Body of pancreas (tissue), 4 donors: ENCODE measurements at regions not wholly inside any gene's neighbourhood (a gene's known extent, or its start where the extent isn't known, plus 50 kb on each side); places are given as distances from the start of the nearest gene placed in this dataset.

Experiments used
- ATAC-seq: fragments of 150-250 bp; one replicate; pipeline ENCODE4 v1.9.1; 2016
- DNase-seq, 4 donors: peaks; one replicate each; pipeline ENCODE4 v3.0.0-alpha.2; 2019
- H3K27ac ChIP-seq, 4 donors: fragments of 200-600 bp; sonication (generic); 1 replicate in 3 of 4; 2 replicates in 1 of 4; pipeline versions ENCODE4 v1.5.1 to v1.6.1; 2016 to 2019; ENCODE audit warnings: mild to moderate bottlenecking in 1 of 4, mixed read lengths in 1 of 4, moderate library complexity in 1 of 4
- H3K27me3 ChIP-seq, 2 donors: fragments of 200-600 bp; sonication (generic); one replicate each; pipeline ENCODE4 v1.6.0; 2016; ENCODE audit warnings: mild to moderate bottlenecking in 1 of 2
- H3K36me3 ChIP-seq, 2 donors: fragments of 200-600 bp; sonication (generic); replicated peaks in 1 of 2; 2 replicates each; pipeline ENCODE4 v1.5.1; 2016; ENCODE audit warnings: low read depth in 2 of 2; ENCODE audit not compliant: insufficient read depth in 1 of 2
- H3K4me1 ChIP-seq: fragments of 200-600 bp; sonication (generic); one replicate; pipeline ENCODE4 v1.6.0; 2016
- H3K4me3 ChIP-seq, 2 donors: fragments of 200-600 bp; sonication (generic); 1 replicate in 1 of 2; 2 replicates in 1 of 2; pipeline ENCODE4 v1.5.1; 2016 to 2019
- H3K9me3 ChIP-seq, 3 donors: fragments of 200-600 bp; sonication (generic); 1 replicate in 2 of 3; 2 replicates in 1 of 3; pipeline ENCODE4 v1.5.1; 2016
- POLR2A ChIP-seq, 3 donors: fragments of 450-650 bp; IDR thresholded peaks; one replicate each; pipeline ENCODE4 v1.6.1; 2016; ENCODE audit warnings: antibody characterized with exemption in 3 of 3, mild to moderate bottlenecking in 2 of 3
- WGBS, 2 donors: methylation state at CpG; one replicate each; pipeline ENCODE4 v1.1.5; 2017; 5-methylcytosine and 5-hydroxymethylcytosine counted together
- intact Hi-C: fragments of 100-400 bp; cut with DNase I; formaldehyde crosslinking; loops from one replicate; pipeline ENCODE4 v1.15.1; 2023
- TF ChIP-seq, protein P1 (sequence below), 7 experiments: fragments of 450-650 bp in 4 of 7; fragments of 200-600 bp in 3 of 7; sonication (generic) in 3 of 7; IDR thresholded peaks; one replicate each; pipeline ENCODE4 v1.5.1; 2016 to 2019; ENCODE audit warnings: antibody characterized with exemption in 7 of 7

DNA sequence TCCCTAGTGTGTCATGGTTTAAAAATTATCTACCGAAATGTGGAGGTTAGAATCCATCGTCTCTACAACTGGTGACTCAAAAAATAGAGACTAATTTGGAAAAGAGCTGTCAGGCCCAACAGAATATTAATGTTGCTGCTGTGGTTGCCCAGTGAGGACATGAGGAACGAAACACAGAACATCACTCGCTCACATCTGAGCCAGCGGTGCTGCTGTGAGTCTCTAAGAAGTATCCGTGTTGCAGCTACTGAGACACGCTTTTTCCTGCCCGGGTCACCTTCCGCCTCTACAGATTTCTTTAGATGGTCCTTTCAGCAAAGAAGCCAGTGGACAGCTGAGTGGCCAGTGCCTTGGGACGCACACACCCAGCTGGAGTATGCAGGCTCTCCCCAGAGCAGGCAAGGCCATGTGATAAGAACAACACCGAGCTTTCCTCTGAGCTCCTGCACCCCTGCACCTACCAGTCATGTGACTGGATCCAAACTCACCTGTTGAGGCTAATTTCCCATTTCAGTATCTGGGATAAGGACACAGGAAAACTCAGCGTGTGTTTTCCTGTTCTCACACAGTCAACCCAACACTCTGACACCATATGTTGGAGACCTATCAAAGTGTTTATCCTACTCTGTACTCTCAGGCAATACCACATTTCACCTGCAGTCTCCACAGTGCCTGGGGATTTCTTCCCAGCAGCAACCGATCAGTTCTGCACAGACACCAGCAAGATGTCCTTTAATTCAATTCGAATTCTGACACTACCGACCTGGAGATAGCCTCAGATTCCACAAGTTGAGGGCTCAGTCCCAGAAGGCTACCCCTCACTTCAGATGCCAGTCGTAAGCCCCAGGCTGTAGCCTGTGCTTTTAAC is 119.0 kb upstream of the RPS6KA2 start:
- Histone ChIP-seq H3K36me3 (no peaks in the 10 kb centered on the region), H3K4me3 (no peak overlapping the region), H3K9me3 (no peaks in the 10 kb centered on the region), H3K4me1 (no peaks in the 10 kb centered on the region), H3K27me3 (no peaks in the 10 kb centered on the region), H3K27ac (no peak overlapping the region)
- ATAC-seq (no peak), DNase-seq (no peak)
- WGBS, 2 donors, result 85 to 86% methylated on average over 16 of the region's 16 CpGs
- no peak for TF ChIP-seq POLR2A (IDR thresholded peaks at IDR 0.05)
- TF ChIP-seq, protein P1, sequence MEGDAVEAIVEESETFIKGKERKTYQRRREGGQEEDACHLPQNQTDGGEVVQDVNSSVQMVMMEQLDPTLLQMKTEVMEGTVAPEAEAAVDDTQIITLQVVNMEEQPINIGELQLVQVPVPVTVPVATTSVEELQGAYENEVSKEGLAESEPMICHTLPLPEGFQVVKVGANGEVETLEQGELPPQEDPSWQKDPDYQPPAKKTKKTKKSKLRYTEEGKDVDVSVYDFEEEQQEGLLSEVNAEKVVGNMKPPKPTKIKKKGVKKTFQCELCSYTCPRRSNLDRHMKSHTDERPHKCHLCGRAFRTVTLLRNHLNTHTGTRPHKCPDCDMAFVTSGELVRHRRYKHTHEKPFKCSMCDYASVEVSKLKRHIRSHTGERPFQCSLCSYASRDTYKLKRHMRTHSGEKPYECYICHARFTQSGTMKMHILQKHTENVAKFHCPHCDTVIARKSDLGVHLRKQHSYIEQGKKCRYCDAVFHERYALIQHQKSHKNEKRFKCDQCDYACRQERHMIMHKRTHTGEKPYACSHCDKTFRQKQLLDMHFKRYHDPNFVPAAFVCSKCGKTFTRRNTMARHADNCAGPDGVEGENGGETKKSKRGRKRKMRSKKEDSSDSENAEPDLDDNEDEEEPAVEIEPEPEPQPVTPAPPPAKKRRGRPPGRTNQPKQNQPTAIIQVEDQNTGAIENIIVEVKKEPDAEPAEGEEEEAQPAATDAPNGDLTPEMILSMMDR (IDR thresholded peaks at IDR 0.05), result no peak
- intact Hi-C loops, result no loop called here

DNA sequence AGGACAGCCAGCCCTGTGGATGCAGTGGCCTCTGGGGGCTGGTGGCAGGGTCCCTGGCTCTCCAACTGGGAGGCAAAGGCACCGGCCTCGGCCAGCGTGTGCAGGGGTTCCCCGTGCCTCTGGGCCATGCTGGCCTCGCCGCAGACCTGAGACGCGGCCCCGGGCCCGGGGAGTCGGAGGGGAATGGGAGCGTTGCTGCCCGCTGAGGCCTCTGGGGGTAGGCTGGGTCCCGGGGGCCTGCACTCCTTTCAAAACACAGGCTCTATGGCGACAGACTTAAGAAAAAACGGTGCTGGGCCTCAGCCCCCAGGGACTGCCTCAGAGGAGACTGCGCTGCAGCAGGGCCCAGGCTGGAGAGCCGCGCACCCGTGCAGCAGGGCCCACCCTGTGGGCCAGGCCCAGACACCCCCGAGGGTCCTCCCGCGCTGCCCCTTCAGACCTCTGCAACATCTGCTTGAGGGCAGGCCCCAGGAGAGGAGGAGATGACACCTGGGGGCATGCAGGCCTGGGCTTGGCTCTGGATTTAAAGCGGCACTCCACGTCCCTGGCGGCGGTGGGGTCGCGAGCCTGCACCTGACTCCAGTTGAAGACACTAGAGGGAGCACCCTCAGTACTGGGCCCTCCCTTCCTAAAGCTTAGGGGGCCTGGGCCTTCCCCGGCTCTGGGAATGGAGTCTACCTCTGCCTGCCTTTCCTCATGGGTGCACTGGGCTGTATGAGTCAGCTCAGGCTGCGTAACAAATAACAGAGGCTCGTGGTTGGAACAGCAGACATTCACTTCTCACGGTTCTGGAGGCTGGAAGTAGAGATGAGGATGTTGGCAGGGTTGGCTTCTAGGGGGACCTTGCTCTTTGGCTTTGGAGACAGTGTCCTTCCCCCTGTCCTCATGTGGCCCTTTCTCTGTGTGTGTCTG is 117.4 kb upstream of the RPS6KA2 start:
- no peak overlapping the region for H3K27ac ChIP-seq
- H3K27me3 ChIP-seq, result no peaks in the 10 kb centered on the region

DNA sequence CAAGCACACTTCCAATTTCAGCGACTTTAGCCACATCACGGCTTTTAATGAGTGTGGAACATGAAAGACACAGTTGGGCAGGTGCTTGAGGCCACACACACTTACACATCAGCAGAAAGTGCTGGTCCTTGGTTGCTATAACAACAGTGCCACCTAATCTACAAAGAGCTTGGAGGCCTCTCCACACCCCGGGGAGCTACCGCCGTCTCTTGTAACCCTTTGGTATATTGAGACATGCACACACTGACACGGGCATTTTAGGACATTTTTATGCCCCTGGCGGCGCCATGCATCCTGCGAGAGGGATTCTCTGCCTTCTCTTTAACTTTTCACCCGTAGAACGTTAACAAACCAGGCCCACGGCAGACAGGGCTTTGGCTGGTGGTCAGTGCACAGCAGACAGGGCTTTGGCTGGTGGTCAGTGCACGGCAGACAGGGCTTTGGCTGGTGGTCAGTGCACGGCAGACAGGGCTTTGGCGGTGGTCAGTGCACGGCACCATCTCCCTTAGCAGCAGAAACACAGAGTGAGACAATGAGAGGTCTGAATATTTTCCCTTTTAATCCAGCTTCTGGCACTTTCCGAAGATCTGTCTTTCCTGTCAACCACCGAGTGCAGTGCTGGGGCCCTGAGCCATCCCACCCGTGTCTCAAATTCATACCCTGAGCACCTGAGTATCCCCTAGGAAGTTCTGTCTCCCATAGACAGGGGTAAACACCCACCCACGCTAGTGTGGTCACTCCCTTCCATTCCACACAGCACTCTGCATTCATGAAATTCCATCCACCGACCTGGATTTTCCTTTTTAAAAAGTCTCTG is 116.6 kb upstream of the RPS6KA2 start:
- H3K9me3 ChIP-seq, result no peaks in the 10 kb centered on the region
- H3K4me3 ChIP-seq, result no peak overlapping the region
- intact Hi-C loops, result no loop called here
- no peak for TF ChIP-seq POLR2A (IDR thresholded peaks at IDR 0.05)
- TF ChIP-seq, protein P1 (IDR thresholded peaks at IDR 0.05), result no peak
- WGBS, 2 donors, result 76 to 82% methylated on average over 21 of the region's 21 CpGs
- no peaks in the 10 kb centered on the region for H3K27me3 ChIP-seq
- H3K36me3 ChIP-seq, result no peaks in the 10 kb centered on the region
- H3K4me1 ChIP-seq, result no peaks in the 10 kb centered on the region
- DNase-seq (no peak), ATAC-seq (no peak)
- H3K27ac ChIP-seq, result no peak overlapping the region

More for the DNA sequence above, 117.4 kb upstream of the RPS6KA2 start:
- Histone ChIP-seq H3K4me3 (no peak overlapping the region), H3K36me3 (no peaks in the 10 kb centered on the region), H3K4me1 (no peaks in the 10 kb centered on the region), H3K9me3 (no peaks in the 10 kb centered on the region)
- TF ChIP-seq, protein P1 (IDR thresholded peaks at IDR 0.05), result no peak
- ATAC-seq (no peak), DNase-seq (no peak)
- 88 to 97% methylated on average over 5 to 25 of the region's 33 CpGs for WGBS, 2 donors
- intact Hi-C loops, result no loop called here

DNA sequence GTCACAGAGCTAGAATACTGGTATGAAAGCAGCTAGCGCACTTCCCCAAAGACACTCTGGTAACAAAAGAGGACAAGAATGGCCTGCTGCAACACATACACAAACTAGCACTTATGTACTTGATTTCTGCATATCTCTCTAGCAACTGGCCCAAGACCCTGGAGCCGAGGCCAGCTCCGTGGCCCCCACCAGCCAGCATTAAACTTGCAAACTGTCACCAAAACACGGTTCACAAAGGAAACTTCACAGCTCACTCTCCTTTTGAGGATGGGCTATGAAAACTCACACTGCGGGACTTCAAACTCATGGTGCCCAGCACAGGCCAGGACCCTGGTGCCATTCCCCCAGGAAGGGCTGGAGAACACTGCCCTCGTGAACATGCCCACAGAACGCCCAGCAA is 115.9 kb upstream of the RPS6KA2 start:
- ATAC-seq, result no peak
- intact Hi-C loops, result no loop called here
- no peak overlapping the region for H3K27ac ChIP-seq

More for the DNA sequence above, 115.9 kb upstream of the RPS6KA2 start:
- H3K4me1 ChIP-seq, result no peaks in the 10 kb centered on the region
- WGBS, 2 donors, result 80 to 87% methylated on average over 7 of the region's 7 CpGs
- H3K27me3 ChIP-seq, result no peaks in the 10 kb centered on the region
- no peak for DNase-seq
- no peaks in the 10 kb centered on the region for H3K9me3 ChIP-seq
- H3K4me3 ChIP-seq, result no peak overlapping the region
- no peaks in the 10 kb centered on the region for H3K36me3 ChIP-seq
- TF ChIP-seq POLR2A (IDR thresholded peaks at IDR 0.05), result no peak
- TF ChIP-seq, protein P1 (IDR thresholded peaks at IDR 0.05), result no peak
